Keratinocyte (primary cell): ENCODE measurements at regions not wholly inside any gene's neighbourhood (a gene's known extent, or its start where the extent isn't known, plus 50 kb on each side); places are given as distances from the start of the nearest gene placed in this dataset.
A peak's percentile ranks its signal among the peaks of the same experiment; 100 is the strongest.

Experiments used
- DNase-seq: peaks from one replicate; pipeline ENCODE4 v3.0.0-alpha.2; 2011; ENCODE audit warnings: low read depth, missing footprints, low spot score
- FAIRE-seq: peaks from 2 replicates; lab custom pipeline; 2011; peaks lifted over from hg19 to GRCh38; lab: Jason Lieb, UNC
- H2AFZ ChIP-seq: 2 replicates; pipeline ENCODE4 v1.6.0; 2012; ENCODE audit warnings: low read length, control low read depth, inconsistent platforms; ENCODE audit not compliant: control insufficient read depth
- H3K27ac ChIP-seq: 2 replicates; pipeline ENCODE4 v1.5.1; 2011; ENCODE audit warnings: low read length; ENCODE audit not compliant: control insufficient read depth, insufficient read depth
- H3K27me3 ChIP-seq: 3 replicates; pipeline ENCODE4 v1.6.0; 2011; ENCODE audit warnings: low read length; ENCODE audit not compliant: control insufficient read depth, insufficient read depth; ENCODE audit errors: extremely low read depth
- H3K36me3 ChIP-seq, 2 experiments: 2 replicates in 1 of 2; 3 replicates in 1 of 2; pipeline ENCODE4 v1.5.1; 2011; ENCODE audit warnings: low read length in 2 of 2, mild to moderate bottlenecking in 1 of 2; ENCODE audit not compliant: control insufficient read depth in 2 of 2, insufficient read depth in 2 of 2; ENCODE audit errors: extremely low read depth in 1 of 2
- H3K4me1 ChIP-seq: 3 replicates; pipeline ENCODE4 v1.5.1; 2011; ENCODE audit warnings: low read length; ENCODE audit not compliant: control insufficient read depth, insufficient read depth; ENCODE audit errors: extremely low read depth
- H3K4me2 ChIP-seq: 3 replicates; pipeline ENCODE4 v1.6.0; 2011; ENCODE audit warnings: low read depth, low read length; ENCODE audit not compliant: control insufficient read depth, insufficient read depth; ENCODE audit errors: extremely low read depth
- H3K4me3 ChIP-seq, 3 experiments: fragments of 200-600 bp in 1 of 3; sonication (generic) in 1 of 3; 2 replicates in 2 of 3; 3 replicates in 1 of 3; pipeline ENCODE4 v1.5.1; 2011 to 2016; ENCODE audit warnings: low read length in 3 of 3, mild to moderate bottlenecking in 3 of 3, control low read depth in 2 of 3, inconsistent platforms in 1 of 3, low read depth in 1 of 3, mixed read lengths in 1 of 3, mixed run types in 1 of 3, moderate library complexity in 1 of 3; ENCODE audit not compliant: control insufficient read depth in 2 of 3, insufficient read depth in 2 of 3; ENCODE audit errors: extremely low read depth in 1 of 3
- H3K79me2 ChIP-seq: 2 replicates; pipeline ENCODE4 v1.6.0; 2012; ENCODE audit warnings: low read length; ENCODE audit not compliant: control insufficient read depth, insufficient read depth
- H3K9ac ChIP-seq: 3 replicates; pipeline ENCODE4 v1.6.0; 2011; ENCODE audit warnings: low read length; ENCODE audit not compliant: control insufficient read depth, insufficient read depth; ENCODE audit errors: extremely low read depth
- H3K9me1 ChIP-seq: 3 replicates; pipeline ENCODE4 v1.6.0; 2011; ENCODE audit warnings: low read length; ENCODE audit not compliant: control insufficient read depth, insufficient read depth; ENCODE audit errors: extremely low read depth
- H3K9me3 ChIP-seq: 2 replicates; pipeline ENCODE4 v1.5.1; 2012; ENCODE audit warnings: low read depth, low read length; ENCODE audit not compliant: control insufficient read depth
- H4K20me1 ChIP-seq: 3 replicates; pipeline ENCODE4 v1.6.0; 2011; ENCODE audit warnings: low read length; ENCODE audit not compliant: control insufficient read depth, insufficient read depth; ENCODE audit errors: extremely low read depth
- CTCF ChIP-seq, 3 experiments: IDR thresholded peaks in 1 of 3; conservative IDR thresholded peaks in 1 of 3; optimal IDR thresholded peaks in 1 of 3; 2 replicates in 2 of 3; 3 replicates in 1 of 3; pipeline versions ENCODE3 to v1.5.1; 2011; ENCODE audit warnings: low read length in 3 of 3, mild to moderate bottlenecking in 3 of 3, moderate library complexity in 2 of 3, control low read depth in 1 of 3, inconsistent platforms in 1 of 3; ENCODE audit not compliant: insufficient read depth in 2 of 3; ENCODE audit errors: extremely low read depth in 1 of 3
- EZH2 ChIP-seq: IDR thresholded peaks from one replicate; pipeline ENCODE4 v1.6.1; 2012; ENCODE audit warnings: inconsistent platforms, mild to moderate bottlenecking, low read length, moderate library complexity
- dilution Hi-C: fragments of 300-500 bp; cut with MboI; formaldehyde crosslinking; loops from one replicate; pipeline ENCODE4 v1.7.0; 2020; ENCODE audit warnings: low sequenced_read_pairs; ENCODE audit not compliant: extremely low pct_ligation_motif_present

GRCh38 chr4:116066711-116067245, 953.4 kb upstream of the NDST4 start:
- Histone ChIP-seq H2AFZ (peak overlapping the region; percentile 65), H3K4me2 (peak overlapping the region; percentile 45)
- FAIRE-seq, result no peak

DNA sequence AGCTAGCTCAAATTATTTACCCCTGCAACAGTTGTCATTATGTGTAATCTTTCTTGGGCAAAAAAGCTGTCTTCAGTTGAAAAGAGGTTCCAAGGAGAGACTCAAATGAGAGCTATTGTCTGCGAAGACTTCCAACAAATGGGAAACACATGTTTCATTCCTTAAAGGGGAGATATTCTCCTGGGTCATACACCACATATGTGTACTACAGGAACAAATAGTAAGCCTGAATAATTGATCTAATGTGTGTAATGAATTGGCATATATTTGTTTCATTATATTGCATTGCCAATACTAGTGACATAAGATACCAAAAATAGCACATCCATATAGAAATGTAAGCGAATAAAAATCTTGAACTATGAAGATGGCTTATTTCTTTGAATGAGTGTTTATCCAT, 950.9 kb upstream of the NDST4 start:
- Histone ChIP-seq H2AFZ (no peak overlapping the region), H3K27me3 (no peaks in the 10 kb centered on the region), H3K4me2 (no peak overlapping the region), H3K79me2 (no peaks in the 10 kb centered on the region), H3K36me3 (no peaks in the 10 kb centered on the region), H3K9ac (no peak overlapping the region), H3K27ac (no peak overlapping the region), H3K4me3 (no peak overlapping the region), H3K9me3 (no peaks in the 10 kb centered on the region), H3K4me1 (peaks cover 6% of the 10 kb centered on the region), H4K20me1 (no peaks in the 10 kb centered on the region), H3K9me1 (no peaks in the 10 kb centered on the region)
- no peak for FAIRE-seq
- no peak for DNase-seq
- TF ChIP-seq EZH2 (no peak), CTCF (optimal IDR thresholded peaks at IDR 0.05 in 1 of 3, IDR thresholded peaks at IDR 0.05 in 1 of 3, conservative IDR thresholded peaks at IDR 0.05 in 1 of 3; ENCODE audit: extremely low read depth in 1 of 3, insufficient read depth in 2 of 3, low read length in 3 of 3) (no peak)
- dilution Hi-C loops, result no loop called here

More at GRCh38 chr4:116066711-116067245, 953.4 kb upstream of the NDST4 start:
- Histone ChIP-seq H3K36me3 (no peaks in the 10 kb centered on the region), H3K27me3 (no peaks in the 10 kb centered on the region), H3K9ac (no peak overlapping the region), H4K20me1 (no peaks in the 10 kb centered on the region), H3K27ac (no peak overlapping the region), H3K4me1 (peaks cover 10% of the 10 kb centered on the region), H3K9me1 (no peaks in the 10 kb centered on the region), H3K9me3 (no peaks in the 10 kb centered on the region), H3K79me2 (no peaks in the 10 kb centered on the region), H3K4me3 (peak overlapping the region in 1 of 3 experiments; percentile 20)
- DNase-seq, result peak; percentile 38
- TF ChIP-seq EZH2 (no peak), CTCF (optimal IDR thresholded peaks at IDR 0.05 in 1 of 3, IDR thresholded peaks at IDR 0.05 in 1 of 3, conservative IDR thresholded peaks at IDR 0.05 in 1 of 3; ENCODE audit: extremely low read depth in 1 of 3, insufficient read depth in 2 of 3, low read length in 3 of 3) (no peak)
- dilution Hi-C loops, result no loop called here
